BJ (cell line): ENCODE measurements at regions not wholly inside any gene's neighbourhood (a gene's known extent, or its start where the extent isn't known, plus 50 kb on each side); places are given as distances from the start of the nearest gene placed in this dataset.

Experiments
- CTCF ChIA-PET: fragments of 350-600 bp; formaldehyde crosslinking; extraction: SDS; loops from one replicate; lab custom pipeline; 2021; ENCODE audit warnings: antibody characterized with exemption, inconsistent platforms; lab: Yijun Ruan, JAX
- POLR2A ChIA-PET: fragments of 300-600 bp; sonication (Branson Sonifier 250); formaldehyde crosslinking; extraction: SDS; loops from one replicate; lab custom pipeline; 2021; ENCODE audit warnings: antibody characterized with exemption; lab: Charles Lee
- DNase-seq: peaks from one replicate; pipeline ENCODE4 v3.0.0-alpha.2; 2011; ENCODE audit warnings: low read depth
- H3K27me3 ChIP-seq: 2 replicates; pipeline ENCODE4 v1.6.0; 2011; ENCODE audit warnings: low read length; ENCODE audit not compliant: control insufficient read depth, insufficient read depth
- H3K36me3 ChIP-seq: 2 replicates; pipeline ENCODE4 v1.5.1; 2011; ENCODE audit warnings: low read length; ENCODE audit not compliant: control insufficient read depth, insufficient read depth
- H3K4me3 ChIP-seq: 2 replicates; pipeline ENCODE4 v1.5.1; 2011; ENCODE audit warnings: low read depth, mild to moderate bottlenecking, control low read depth, low read length
- TF ChIP-seq, protein P1 (sequence below): IDR thresholded peaks from 2 replicates; pipeline ENCODE4 v1.5.1; 2011; ENCODE audit warnings: low read depth, mild to moderate bottlenecking, control low read depth, inconsistent platforms, low read length, moderate library complexity; ENCODE audit not compliant: insufficient read depth

DNA sequence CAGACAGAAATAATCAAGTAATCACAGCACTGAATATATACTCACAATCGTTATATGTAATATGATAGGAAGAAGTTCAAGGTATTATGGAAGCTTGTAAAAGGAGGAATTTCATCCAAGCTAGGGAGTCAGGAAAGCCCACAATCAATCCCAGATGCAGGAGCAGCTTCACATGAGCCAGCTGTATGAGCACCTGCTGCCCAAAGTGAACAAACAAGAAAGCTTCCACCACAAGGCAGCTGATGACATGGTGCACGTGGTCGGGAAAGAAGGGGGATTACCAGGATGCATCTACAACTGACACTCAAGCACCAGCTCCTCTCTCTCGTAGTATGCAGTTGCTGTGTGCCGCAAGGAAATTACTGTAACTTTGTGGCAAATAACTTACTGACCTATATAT, 225.2 kb downstream of the XPNPEP1 start:
- Histone ChIP-seq H3K27me3 (no peaks in the 10 kb centered on the region), H3K36me3 (no peaks in the 10 kb centered on the region), H3K4me3 (no peak overlapping the region)
- POLR2A ChIA-PET = no interaction called here
- TF ChIP-seq, protein P1, sequence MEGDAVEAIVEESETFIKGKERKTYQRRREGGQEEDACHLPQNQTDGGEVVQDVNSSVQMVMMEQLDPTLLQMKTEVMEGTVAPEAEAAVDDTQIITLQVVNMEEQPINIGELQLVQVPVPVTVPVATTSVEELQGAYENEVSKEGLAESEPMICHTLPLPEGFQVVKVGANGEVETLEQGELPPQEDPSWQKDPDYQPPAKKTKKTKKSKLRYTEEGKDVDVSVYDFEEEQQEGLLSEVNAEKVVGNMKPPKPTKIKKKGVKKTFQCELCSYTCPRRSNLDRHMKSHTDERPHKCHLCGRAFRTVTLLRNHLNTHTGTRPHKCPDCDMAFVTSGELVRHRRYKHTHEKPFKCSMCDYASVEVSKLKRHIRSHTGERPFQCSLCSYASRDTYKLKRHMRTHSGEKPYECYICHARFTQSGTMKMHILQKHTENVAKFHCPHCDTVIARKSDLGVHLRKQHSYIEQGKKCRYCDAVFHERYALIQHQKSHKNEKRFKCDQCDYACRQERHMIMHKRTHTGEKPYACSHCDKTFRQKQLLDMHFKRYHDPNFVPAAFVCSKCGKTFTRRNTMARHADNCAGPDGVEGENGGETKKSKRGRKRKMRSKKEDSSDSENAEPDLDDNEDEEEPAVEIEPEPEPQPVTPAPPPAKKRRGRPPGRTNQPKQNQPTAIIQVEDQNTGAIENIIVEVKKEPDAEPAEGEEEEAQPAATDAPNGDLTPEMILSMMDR = no peak
- no peak for DNase-seq
- CTCF ChIA-PET = no interaction called here

DNA sequence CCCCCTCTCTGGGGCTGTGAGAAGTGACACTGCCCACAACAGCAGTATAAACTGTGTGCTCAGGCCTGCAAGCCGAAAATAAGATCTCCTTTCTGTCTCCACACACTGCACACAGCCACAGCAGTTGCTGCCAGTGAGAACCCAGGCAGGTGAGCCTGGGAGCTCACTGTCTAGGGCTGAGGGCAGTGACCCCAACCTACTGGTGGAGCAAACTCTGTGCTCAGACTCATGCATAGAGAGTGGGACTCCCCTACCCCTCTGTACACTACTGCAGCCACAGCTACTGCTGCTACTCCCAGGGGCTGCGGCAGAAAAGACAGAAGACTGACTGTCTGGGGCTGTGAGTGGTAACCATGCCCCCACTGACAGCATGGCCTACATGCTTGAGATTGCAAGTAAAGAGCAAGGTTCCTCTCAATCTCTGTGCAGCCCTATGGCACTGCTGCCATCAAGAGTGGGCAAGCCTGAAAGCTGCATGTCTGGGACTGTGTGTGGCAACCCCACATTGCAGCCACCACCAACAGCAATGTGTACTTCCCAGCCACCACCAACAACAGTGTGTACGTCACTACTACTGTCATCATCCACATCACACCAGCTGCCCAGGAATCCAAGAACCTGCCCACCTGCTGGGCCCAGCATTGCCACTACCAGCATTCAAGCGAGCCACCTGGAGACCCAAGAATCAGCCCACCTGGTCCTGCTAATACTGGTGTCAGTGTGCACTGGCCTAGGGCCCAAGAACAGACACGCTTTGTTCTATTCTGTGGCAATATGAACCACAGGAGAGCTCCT, 226.1 kb downstream of the XPNPEP1 start:
- ChIA-PET CTCF (no interaction called here), POLR2A (no interaction called here)
- Histone ChIP-seq H3K36me3 (no peaks in the 10 kb centered on the region), H3K4me3 (no peak overlapping the region), H3K27me3 (no peaks in the 10 kb centered on the region)
- TF ChIP-seq, protein P1 = no peak
- no peak for DNase-seq

DNA sequence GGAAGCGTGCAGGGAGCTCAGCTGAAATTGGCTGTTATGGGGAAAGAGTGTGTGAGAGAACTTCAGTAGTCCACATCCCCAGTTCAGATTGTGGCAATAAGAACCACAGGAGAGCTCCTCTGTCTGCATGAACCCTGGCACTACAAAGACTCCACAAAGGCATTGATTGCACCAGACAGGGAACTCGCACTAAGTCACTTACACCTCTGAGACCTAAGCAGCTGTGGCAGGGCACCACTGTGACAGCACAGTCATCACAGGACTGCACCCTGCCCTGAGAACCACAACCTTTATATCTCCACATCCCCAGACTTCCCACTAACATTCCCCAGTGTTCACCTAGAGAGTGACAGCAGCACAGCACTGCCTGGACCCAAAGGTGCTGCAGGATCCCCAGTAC, 226.8 kb downstream of the XPNPEP1 start:
- no peaks in the 10 kb centered on the region for H3K36me3 ChIP-seq
- POLR2A ChIA-PET = no interaction called here
- TF ChIP-seq, protein P1 = no peak
- CTCF ChIA-PET = no interaction called here
- no peaks in the 10 kb centered on the region for H3K27me3 ChIP-seq
- H3K4me3 ChIP-seq = no peak overlapping the region
- DNase-seq = no peak

DNA sequence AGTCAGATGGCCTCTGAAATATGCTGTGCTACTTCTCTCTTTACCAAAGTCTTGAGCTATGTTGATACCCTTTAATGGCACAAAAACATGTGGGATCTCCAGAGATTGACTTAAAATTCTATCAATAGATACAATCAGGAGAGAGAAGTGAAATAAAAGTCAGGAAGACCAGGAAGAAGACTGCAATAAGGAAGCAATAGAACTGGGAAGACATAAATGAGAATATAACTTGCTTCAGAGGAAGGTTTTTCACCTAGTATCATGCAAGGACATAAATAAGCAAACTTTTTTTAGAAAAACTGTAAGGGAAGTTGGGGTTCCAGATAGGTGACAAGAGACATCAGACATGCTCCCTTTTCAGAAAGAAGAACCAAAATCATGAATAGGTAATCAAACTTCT, 227.3 kb downstream of the XPNPEP1 start:
- Histone ChIP-seq H3K27me3 (no peaks in the 10 kb centered on the region), H3K36me3 (no peaks in the 10 kb centered on the region), H3K4me3 (no peak overlapping the region)
- ChIA-PET CTCF (no interaction called here), POLR2A (no interaction called here)
- TF ChIP-seq, protein P1 = no peak
- DNase-seq = no peak

DNA sequence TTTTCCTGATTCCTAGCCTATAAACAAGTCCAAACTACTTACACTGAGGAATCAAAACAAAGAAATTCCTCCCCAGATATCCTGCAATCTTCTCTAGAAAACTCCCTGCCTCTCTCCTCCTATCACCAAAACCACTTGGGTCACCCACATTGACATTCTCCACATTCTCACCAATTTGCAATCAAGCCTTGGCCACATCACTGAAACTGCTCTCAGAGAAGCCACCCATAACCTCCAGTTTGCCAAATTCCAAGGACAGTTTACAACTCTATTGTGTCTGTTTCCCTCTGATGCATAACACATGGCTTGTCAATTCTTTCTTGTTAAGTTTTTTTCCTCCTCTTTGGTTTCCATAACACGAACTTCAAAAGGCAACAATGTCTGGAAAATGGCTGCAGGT, 233.5 kb downstream of the XPNPEP1 start:
- POLR2A ChIA-PET = no interaction called here
- Histone ChIP-seq H3K36me3 (no peaks in the 10 kb centered on the region), H3K27me3 (no peaks in the 10 kb centered on the region), H3K4me3 (no peak overlapping the region)
- TF ChIP-seq, protein P1 = no peak
- CTCF ChIA-PET = no interaction called here
- DNase-seq = no peak
